Duodenal mucosa (tissue), 2 donors: ENCODE measurements at regions not wholly inside any gene's neighbourhood (a gene's known extent, or its start where the extent isn't known, plus 50 kb on each side); places are given as distances from the start of the nearest gene placed in this dataset.

Experiments used
- H3K27ac ChIP-seq: one replicate; pipeline ENCODE4 v1.7.0; 2013; ENCODE audit warnings: low read depth, low read length
- H3K27me3 ChIP-seq, 2 donors: one replicate each; pipeline ENCODE4 v1.7.0; 2013; ENCODE audit warnings: low read length in 2 of 2, control low read depth in 1 of 2; ENCODE audit not compliant: insufficient read depth in 2 of 2, control insufficient read depth in 1 of 2
- H3K36me3 ChIP-seq, 2 donors: one replicate each; pipeline ENCODE4 v1.7.0; 2013; ENCODE audit warnings: low read length in 2 of 2, control low read depth in 1 of 2; ENCODE audit not compliant: insufficient read depth in 2 of 2, control insufficient read depth in 1 of 2
- H3K4me1 ChIP-seq, 2 donors: one replicate each; pipeline ENCODE4 v1.7.0; 2013; ENCODE audit warnings: low read length in 2 of 2, control low read depth in 1 of 2; ENCODE audit not compliant: insufficient read depth in 2 of 2, control insufficient read depth in 1 of 2
- H3K4me3 ChIP-seq, 2 donors: one replicate each; pipeline ENCODE4 v1.7.0; 2013; ENCODE audit warnings: low read length in 2 of 2, low read depth in 1 of 2
- H3K9ac ChIP-seq, 2 donors: one replicate each; pipeline ENCODE4 v1.7.0; 2013; ENCODE audit warnings: low read length in 2 of 2, low read depth in 1 of 2
- H3K9me3 ChIP-seq, 2 donors: one replicate each; pipeline ENCODE4 v1.7.0; 2013; ENCODE audit warnings: low read length in 2 of 2, control low read depth in 1 of 2; ENCODE audit not compliant: control insufficient read depth in 1 of 2

DNA sequence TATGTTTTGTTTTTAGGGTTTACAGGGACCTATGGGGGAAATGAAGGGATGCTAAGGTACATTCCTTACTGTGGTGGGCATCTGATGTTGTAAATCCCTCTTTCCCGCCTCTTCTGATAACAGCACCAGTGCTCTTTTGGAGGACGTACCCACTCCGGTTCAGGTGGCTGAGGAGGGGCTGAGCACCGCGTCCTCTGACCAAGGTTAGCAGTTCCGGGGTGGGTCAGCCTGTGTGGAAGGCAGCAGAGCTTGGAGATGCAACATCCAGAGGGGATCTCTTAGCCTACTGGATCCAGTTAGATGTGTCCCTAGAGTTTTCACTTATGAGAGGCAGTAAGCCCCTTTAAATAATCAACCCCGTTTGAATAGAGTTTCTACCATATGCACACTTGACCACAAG lies 135.3 kb upstream of the KCNG1 start:
- peaks cover 32 to 40% of the 10 kb centered on the region in 2 donors for H3K27me3 ChIP-seq
- H3K36me3 ChIP-seq = no peaks in the 10 kb centered on the region
- H3K4me3 ChIP-seq = no peak overlapping the region
- no peak overlapping the region for H3K27ac ChIP-seq
- H3K9me3 ChIP-seq = no peaks in the 10 kb centered on the region
- no peaks in the 10 kb centered on the region for H3K4me1 ChIP-seq
- H3K9ac ChIP-seq = no peak overlapping the region

DNA sequence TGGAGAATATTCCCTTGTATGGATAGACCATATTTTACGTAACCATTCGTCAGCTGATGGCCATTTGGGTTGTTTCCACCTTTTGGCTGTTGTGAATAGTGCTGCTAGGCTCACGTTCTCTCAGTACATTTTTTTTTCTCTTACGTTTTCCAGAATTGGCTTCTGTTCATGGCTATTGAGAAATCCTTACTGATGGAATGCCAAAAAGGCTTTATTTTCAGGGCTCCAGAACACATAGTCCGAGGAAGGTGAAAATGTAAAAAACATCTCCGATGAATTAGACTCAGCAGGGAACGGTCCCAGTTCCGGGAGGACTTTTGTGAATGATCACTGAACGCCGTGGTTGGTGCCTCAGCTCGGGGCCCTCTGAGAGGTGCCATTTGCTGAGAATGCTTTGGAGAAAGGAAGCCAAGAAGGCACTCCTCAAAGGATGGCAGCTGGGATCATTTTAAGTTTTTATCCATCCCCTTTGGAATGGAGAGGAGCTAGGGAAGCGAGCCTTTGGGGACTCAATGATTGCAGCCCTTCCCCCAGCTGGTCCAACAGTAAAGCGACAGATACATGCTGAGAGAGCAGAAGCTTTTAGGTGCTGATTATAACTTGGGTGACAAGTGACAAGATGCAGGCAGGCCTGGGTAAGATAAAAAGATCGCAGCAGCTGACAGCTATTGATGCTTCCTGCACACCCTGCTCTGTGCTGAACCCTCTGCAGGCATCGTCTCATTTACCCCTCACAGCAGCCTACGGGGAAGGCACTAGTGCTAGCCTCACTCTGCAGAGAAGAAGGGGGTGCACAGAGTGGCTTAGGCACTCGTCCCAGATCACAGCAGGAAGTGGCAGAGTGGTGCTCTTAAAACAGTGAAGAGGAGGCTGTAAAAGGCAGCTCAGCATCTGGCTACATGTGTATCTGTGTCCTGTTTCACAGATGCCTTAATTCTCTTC lies 133.4 kb upstream of the KCNG1 start:
- Histone ChIP-seq H3K4me1 (no peaks in the 10 kb centered on the region), H3K9ac (no peak overlapping the region), H3K9me3 (no peaks in the 10 kb centered on the region), H3K27ac (no peak overlapping the region), H3K36me3 (no peaks in the 10 kb centered on the region), H3K27me3 (peaks cover 31 to 36% of the 10 kb centered on the region in 2 donors), H3K4me3 (no peak overlapping the region)

DNA sequence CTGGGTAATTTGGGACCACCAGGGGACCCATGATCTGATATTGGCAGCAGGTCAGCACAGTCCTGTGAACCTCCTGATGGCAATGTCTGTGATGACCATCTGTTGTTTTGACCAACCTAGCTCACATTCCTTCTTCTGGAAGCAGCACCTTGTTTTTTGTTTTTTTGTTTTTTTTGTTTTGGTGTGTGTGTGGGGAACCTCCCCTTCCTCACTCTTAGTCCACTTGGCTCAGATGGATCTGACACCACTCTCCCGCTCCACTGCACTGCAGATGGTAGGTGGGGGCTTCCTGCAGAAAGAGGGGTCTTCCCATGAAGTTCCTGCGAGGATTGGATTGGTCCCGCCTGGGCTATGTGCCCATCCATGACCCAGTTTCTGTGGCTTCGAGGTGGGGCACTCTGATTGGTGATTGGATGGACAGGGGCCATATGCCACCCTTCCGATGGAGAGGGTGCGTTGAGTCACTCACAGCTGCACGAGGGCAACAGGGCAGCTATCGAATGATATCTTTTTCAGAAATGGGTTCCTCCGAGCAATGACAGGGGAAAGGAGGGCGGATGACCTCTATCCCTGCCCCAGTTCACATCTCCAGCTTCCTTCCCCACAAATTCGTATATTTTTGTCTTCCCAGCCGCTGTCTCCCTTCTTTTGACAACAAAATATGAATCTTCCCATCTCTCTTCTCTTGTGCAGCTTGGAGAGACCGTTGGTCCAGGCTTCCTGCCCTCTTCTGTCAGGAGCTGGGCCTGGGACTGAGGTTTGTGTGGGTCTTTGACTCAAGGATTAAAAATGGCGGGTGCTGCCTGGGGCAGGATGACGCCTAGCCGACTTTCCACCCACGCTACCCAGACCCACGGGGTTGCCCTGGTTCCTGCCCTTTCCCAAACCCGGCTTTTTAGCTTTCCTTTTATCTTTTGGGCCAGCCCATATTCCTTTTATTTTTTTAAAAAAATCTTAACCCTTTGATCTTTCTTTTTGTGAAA lies 132.1 kb upstream of the KCNG1 start:
- no peak overlapping the region for H3K4me3 ChIP-seq
- H3K9me3 ChIP-seq = no peaks in the 10 kb centered on the region
- no peak overlapping the region for H3K27ac ChIP-seq
- H3K4me1 ChIP-seq = no peaks in the 10 kb centered on the region
- H3K36me3 ChIP-seq = no peaks in the 10 kb centered on the region
- H3K27me3 ChIP-seq = peaks cover 18 to 32% of the 10 kb centered on the region in 2 donors
- H3K9ac ChIP-seq = no peak overlapping the region

DNA sequence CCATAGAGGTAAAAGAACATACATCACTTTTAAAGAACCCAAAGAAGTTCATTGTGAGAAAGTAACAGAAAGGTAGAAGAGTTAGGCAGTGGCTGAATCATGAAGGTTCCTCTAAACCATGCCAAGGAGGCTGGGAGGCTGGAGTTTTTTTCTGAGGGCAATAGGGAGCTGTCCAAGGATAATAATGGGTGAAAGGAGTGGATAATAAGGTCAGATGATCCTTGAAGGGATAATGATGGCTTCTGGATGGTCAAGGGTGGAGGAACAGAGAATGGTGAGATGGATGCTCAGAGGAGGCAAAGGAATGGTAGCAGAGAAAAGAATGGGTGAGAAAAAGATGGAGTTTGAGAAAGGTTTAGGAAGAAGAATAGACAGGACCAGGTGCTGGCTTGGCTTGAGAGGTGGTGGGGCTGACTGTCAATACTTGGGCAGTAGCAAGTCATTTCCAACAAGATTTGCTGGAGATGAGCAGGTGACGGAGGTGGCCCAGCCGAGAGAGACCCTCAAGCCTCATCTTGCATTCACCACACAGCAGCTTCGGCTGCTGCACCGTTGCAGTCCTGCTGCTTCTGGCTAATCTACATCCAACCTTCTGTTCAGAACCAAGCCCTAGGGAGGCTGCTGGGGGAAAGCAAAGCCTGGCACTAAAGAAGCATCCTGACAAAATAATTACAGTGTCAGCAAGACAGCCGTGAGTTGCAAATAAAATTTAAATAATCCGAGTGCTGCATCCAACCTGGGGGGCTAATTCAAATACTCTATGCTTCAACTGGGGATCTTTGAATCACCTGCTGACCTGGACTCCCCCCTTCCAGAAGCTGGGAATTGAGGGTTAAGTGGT lies 131.2 kb upstream of the KCNG1 start:
- H3K4me3 ChIP-seq = no peak overlapping the region
- no peak overlapping the region for H3K27ac ChIP-seq
- no peaks in the 10 kb centered on the region for H3K9me3 ChIP-seq
- no peaks in the 10 kb centered on the region for H3K4me1 ChIP-seq
- H3K9ac ChIP-seq = no peak overlapping the region
- peaks cover 9 to 28% of the 10 kb centered on the region in 2 donors for H3K27me3 ChIP-seq
- no peaks in the 10 kb centered on the region for H3K36me3 ChIP-seq

DNA sequence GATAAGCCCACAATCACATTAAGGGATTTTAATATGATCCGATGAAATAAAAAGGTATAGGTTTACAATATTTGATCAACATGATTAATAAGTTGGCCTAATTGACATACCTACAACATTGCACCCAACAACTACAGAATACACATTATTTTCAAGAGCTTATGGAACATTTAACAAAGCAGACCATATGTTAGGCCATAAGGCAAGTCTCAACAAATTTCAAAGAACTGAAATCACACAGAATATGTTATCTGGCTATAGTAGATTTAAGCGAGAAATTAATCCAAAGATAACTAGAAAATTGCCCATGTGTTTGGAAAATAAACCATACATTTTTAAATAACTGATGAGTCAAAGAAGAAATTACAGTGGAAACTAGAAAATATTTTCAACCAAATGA lies 126.0 kb upstream of the KCNG1 start:
- no peaks in the 10 kb centered on the region for H3K27me3 ChIP-seq
- no peaks in the 10 kb centered on the region for H3K9me3 ChIP-seq
- H3K27ac ChIP-seq = no peak overlapping the region
- H3K9ac ChIP-seq = no peak overlapping the region
- H3K36me3 ChIP-seq = no peaks in the 10 kb centered on the region
- H3K4me3 ChIP-seq = no peak overlapping the region
- no peaks in the 10 kb centered on the region for H3K4me1 ChIP-seq

DNA sequence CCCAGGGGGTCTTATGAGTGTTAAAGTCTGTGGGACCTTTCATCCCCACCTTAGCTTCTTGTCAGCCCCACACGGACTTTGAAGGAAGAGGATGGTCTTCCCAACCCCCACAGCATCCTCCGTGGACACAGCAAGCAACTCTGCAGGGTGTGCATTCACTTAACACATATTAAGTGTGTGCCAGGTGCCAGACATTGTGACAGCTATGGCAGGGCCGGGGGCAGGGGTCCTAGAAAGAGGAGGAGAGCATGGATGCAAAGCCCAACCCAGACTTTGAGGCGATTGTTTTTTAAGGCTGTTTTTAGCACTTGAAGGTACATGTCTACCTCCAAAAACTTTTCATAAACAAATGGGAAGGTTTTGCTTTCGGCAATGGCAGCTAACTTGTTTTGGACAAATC lies 121.6 kb upstream of the KCNG1 start:
- no peak overlapping the region for H3K4me3 ChIP-seq
- H3K27me3 ChIP-seq = no peaks in the 10 kb centered on the region
- peaks cover 0 to 3% of the 10 kb centered on the region in 2 donors for H3K4me1 ChIP-seq
- no peaks in the 10 kb centered on the region for H3K36me3 ChIP-seq
- no peaks in the 10 kb centered on the region for H3K9me3 ChIP-seq
- H3K9ac ChIP-seq = no peak overlapping the region
- H3K27ac ChIP-seq = no peak overlapping the region

DNA sequence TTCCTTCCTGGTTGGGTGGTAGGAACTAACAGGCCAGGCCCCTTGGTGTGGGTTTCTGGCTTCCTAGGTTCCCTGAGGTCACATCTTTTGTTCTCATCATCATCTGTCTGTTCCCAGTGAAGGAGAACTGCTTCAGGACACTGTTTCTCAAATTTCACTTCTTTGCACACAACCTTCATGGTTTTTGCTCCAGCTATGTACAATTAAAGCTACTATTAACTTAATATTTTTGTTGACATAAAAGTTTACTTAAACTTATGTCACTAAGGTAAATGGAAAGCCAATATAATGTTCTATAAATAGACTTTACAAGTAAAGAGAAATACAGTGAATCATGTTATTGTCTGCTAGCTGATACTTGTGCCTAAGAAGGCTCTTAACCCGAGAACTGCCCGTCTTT lies 120.7 kb upstream of the KCNG1 start:
- Histone ChIP-seq H3K27ac (no peak overlapping the region), H3K4me3 (no peak overlapping the region), H3K4me1 (peaks cover 0 to 3% of the 10 kb centered on the region in 2 donors), H3K27me3 (no peaks in the 10 kb centered on the region), H3K36me3 (no peaks in the 10 kb centered on the region), H3K9me3 (no peaks in the 10 kb centered on the region), H3K9ac (no peak overlapping the region)

DNA sequence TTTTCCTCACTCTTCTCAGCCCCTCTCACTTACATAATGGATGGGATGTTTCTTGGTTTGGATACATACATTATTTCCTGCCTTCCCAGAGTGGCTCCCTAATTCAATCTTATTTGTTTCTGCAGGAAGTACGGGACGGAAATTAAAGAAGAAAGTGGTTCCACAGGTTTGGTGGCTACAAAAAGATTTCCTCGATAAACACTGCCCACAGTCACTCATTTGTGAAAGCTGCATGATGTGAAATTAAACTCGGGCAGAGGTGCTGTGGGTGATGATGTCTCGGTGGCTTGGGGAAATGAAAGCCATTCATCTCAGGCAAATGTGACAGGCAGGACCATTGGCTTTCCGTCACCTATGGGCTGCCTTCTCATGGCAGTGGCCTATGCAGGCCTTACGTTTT lies 119.5 kb upstream of the KCNG1 start:
- H3K36me3 ChIP-seq = no peaks in the 10 kb centered on the region
- peaks cover 0 to 3% of the 10 kb centered on the region in 2 donors for H3K4me1 ChIP-seq
- no peak overlapping the region for H3K27ac ChIP-seq
- H3K9me3 ChIP-seq = no peaks in the 10 kb centered on the region
- no peak overlapping the region for H3K9ac ChIP-seq
- H3K4me3 ChIP-seq = no peak overlapping the region
- no peaks in the 10 kb centered on the region for H3K27me3 ChIP-seq

DNA sequence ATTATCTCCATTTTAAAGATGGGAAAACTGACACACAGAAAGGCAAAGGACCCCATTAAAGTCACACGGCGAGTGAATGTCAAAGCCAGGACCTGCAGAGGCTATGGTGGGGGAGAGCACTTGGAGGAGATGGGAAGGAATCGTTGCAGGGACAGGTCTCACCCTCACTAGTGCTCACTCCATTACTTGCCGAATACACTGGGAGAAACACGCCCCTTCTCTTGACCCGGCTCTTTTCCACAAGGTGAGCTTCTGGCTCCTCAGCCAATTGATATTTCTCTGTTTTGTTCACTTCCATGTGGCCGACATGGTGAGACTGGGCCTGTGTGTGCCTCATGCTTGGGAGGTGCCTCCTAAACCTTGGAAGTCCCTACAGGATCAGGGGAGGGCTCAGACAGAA lies 117.8 kb upstream of the KCNG1 start:
- peaks cover 9 to 13% of the 10 kb centered on the region in 2 donors for H3K4me1 ChIP-seq
- H3K27me3 ChIP-seq = no peaks in the 10 kb centered on the region
- H3K9ac ChIP-seq = no peak overlapping the region
- no peak overlapping the region for H3K4me3 ChIP-seq
- H3K36me3 ChIP-seq = no peaks in the 10 kb centered on the region
- H3K9me3 ChIP-seq = no peaks in the 10 kb centered on the region
- no peak overlapping the region for H3K27ac ChIP-seq
